GM10266 (cell line): ENCODE measurements at regions not wholly inside any gene's neighbourhood (a gene's known extent, or its start where the extent isn't known, plus 50 kb on each side); places are given as distances from the start of the nearest gene placed in this dataset.

Source experiments
- DNase-seq: peaks from one replicate; pipeline ENCODE4 v3.0.0; 2012; ENCODE audit errors: extremely low spot score
- TF ChIP-seq, protein P1 (sequence below): IDR thresholded peaks from 2 replicates; pipeline ENCODE4 v1.5.1; 2012; ENCODE audit warnings: mild to moderate bottlenecking, low read depth; ENCODE audit not compliant: control insufficient read depth, insufficient read depth; ENCODE audit errors: missing control alignments

GRCh38 chr16:26806657-26807056 lies 260.1 kb upstream of the C16orf82 start:
- TF ChIP-seq, protein P1, sequence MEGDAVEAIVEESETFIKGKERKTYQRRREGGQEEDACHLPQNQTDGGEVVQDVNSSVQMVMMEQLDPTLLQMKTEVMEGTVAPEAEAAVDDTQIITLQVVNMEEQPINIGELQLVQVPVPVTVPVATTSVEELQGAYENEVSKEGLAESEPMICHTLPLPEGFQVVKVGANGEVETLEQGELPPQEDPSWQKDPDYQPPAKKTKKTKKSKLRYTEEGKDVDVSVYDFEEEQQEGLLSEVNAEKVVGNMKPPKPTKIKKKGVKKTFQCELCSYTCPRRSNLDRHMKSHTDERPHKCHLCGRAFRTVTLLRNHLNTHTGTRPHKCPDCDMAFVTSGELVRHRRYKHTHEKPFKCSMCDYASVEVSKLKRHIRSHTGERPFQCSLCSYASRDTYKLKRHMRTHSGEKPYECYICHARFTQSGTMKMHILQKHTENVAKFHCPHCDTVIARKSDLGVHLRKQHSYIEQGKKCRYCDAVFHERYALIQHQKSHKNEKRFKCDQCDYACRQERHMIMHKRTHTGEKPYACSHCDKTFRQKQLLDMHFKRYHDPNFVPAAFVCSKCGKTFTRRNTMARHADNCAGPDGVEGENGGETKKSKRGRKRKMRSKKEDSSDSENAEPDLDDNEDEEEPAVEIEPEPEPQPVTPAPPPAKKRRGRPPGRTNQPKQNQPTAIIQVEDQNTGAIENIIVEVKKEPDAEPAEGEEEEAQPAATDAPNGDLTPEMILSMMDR = no peak
- no peak for DNase-seq

DNA sequence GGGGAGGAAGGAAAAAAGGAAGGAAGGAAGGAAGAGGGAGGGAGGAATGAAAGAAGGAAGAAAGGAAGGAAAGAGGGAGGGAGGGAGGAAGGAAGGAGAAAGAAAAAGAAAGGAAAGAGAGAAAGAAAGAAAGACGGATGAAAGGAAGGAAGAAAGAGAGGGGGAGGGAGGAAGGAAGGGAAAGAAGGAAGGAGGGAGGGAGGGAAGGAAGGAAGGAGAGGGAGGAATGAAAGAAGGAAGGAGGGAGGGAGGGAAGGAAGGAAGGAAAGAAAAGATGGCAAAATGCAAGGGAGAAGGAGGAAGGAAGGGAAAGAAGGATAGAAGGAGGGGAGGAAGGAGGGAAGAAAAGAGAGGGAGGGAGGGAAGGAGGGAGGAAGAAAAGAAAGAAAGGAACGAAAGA lies 257.3 kb upstream of the C16orf82 start:
- TF ChIP-seq, protein P1 = no peak
- DNase-seq = no peak

DNA sequence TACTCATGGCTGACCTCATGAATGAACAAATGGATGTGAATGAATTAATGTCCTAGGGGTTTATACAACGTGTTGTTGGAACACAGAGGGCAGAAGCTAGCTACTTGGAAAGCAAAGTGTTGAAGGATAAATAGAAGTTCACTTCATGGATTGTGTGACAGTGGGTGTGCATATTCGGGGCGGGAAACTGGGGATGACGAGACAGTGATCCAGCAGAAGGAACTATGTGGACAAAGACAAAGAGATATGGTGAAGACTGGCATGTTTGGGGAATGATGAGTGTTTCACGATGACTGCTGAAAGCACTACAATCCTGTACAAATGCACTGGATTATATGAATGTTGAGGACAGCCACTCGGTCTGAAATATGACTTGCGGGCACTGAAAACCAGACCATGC lies 250.5 kb upstream of the C16orf82 start:
- DNase-seq = no peak
- TF ChIP-seq, protein P1 = no peak

DNA sequence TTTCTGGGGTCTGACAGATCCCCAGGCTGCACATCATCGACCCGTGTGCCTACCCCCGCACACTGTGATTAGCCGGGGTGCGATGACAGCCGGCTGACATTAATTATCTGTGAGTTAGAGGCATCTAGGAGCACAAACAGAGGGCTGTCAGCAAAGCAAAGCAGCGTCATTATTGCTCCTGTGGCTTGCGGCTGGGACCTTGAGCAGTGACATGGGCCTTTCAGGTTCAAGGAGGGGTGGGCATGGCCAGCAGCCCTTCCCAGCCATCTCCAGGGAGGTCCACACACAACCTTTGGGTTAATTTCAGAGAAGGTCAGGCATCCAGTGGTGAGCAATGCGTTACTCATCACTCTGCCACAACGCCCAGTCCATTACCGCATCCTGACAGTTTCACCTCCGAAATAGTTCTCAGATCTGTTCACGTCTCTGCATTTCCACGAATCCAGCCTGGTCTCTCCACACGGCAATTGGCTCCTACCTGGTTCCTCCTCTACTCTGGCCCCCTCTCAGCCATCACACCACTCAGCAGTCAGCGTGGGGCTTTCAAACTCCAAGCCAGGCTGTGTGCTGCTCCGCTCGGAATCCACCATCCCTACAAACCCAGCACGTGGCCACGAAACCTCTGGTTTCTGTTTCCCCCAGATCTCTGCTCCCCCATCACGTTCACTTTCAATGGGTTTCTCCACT lies 249.7 kb upstream of the C16orf82 start:
- DNase-seq = no peak
- TF ChIP-seq, protein P1 = no peak

DNA sequence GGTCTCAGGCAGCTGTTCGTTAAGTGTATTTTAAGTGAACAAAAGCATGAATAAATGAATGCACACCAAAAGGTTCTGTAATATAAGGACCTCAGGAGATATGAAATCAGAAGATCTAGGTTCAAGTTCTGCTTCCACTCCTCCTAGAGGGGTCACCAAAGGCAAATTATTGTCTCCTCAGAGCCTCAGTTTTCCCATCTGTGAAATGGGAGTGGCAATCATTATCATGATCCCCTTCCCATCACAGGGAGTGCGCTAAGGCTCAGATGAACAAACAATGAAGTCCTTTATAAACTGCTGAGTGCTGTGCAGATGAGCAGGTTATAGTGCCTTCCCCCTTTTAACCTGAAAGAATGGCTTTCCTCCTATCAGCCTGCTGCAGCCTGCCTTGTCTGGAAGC lies 248.3 kb upstream of the C16orf82 start:
- no peak for DNase-seq
- TF ChIP-seq, protein P1 = no peak

- no peak for DNase-seq
Measured at GRCh38 chr16:26824469-26824868, 242.3 kb upstream of the C16orf82 start.

GRCh38 chr16:26826500-26826899 lies 240.2 kb upstream of the C16orf82 start:
- TF ChIP-seq, protein P1 = no peak

More at GRCh38 chr16:26824469-26824868, 242.3 kb upstream of the C16orf82 start:
- TF ChIP-seq, protein P1 = no peak

More at GRCh38 chr16:26826500-26826899, 240.2 kb upstream of the C16orf82 start:
- no peak for DNase-seq
